ENCODE measurements at regions not wholly inside any gene's neighbourhood (a gene's known extent, or its start where the extent isn't known, plus 50 kb on each side); places are given as distances from the start of the nearest gene placed in this dataset.

DNA sequence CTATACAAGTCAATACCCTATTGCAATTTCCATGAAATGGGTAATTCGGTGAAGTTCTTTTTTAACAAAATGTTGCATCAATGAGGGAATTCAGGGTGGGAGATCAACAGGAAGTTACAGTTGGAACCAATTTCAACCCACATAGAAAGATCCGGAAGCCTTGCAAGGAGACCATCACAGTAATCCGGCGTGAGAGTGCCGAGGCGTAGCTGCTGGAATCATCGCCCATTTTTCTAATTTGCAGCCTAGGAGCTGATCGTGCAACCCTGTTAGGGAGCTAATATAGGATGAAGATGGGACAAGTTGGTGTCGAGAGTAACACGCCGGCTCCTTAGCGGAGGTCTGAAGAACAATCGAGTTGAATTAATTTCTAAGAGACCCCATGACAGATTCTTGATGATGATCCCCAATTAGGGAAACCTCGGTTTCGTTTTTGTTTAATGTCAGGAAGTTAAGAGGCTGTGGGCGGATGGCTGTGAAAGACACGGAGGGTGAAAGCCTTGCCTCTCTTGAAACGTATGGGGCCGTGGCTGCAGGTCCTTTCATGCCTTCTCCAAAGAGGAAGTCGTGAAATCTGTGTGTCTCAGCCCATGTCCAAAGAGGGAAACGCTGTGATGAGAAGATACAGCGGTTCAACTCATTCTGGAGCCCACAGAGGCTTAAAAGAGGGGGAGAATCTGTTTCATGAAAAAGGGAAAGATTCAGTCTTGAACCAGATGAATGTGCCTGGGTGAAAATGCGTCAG is 51.2 kb upstream of the CARD11 start:
- no peaks in the 10 kb centered on the region for H3K36me3 ChIP-seq (ENCODE audit: control insufficient read depth, insufficient read depth, low read length)
- no peak for DNase-seq (ENCODE audit: low read depth in 2 of 2)
- no peak for TF ChIP-seq EZH2 (IDR thresholded peaks at IDR 0.05; ENCODE audit: low read length, missing control alignments)
- TF ChIP-seq, protein P1, sequence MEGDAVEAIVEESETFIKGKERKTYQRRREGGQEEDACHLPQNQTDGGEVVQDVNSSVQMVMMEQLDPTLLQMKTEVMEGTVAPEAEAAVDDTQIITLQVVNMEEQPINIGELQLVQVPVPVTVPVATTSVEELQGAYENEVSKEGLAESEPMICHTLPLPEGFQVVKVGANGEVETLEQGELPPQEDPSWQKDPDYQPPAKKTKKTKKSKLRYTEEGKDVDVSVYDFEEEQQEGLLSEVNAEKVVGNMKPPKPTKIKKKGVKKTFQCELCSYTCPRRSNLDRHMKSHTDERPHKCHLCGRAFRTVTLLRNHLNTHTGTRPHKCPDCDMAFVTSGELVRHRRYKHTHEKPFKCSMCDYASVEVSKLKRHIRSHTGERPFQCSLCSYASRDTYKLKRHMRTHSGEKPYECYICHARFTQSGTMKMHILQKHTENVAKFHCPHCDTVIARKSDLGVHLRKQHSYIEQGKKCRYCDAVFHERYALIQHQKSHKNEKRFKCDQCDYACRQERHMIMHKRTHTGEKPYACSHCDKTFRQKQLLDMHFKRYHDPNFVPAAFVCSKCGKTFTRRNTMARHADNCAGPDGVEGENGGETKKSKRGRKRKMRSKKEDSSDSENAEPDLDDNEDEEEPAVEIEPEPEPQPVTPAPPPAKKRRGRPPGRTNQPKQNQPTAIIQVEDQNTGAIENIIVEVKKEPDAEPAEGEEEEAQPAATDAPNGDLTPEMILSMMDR (conservative IDR thresholded peaks at IDR 0.05 in 1 of 2, IDR thresholded peaks at IDR 0.05 in 1 of 2; ENCODE audit: low read depth in 1 of 2, low read length in 2 of 2): no peak
- no peak overlapping the region for H3K27ac ChIP-seq (ENCODE audit: insufficient read depth, low read length)
- H4K20me1 ChIP-seq (ENCODE audit: control insufficient read depth, extremely low read depth, insufficient read depth, low read length): no peaks in the 10 kb centered on the region
- H3K9ac ChIP-seq (ENCODE audit: insufficient read depth, low read length): no peak overlapping the region
- no peaks in the 10 kb centered on the region for H3K79me2 ChIP-seq (ENCODE audit: control insufficient read depth, insufficient read depth, low read length)
- H3K9me3 ChIP-seq (ENCODE audit: control insufficient read depth, insufficient read depth, low read depth, low read length): no peaks in the 10 kb centered on the region
- H3K27me3 ChIP-seq (ENCODE audit: control insufficient read depth, insufficient read depth, low read length): no peaks in the 10 kb centered on the region
- H2AFZ ChIP-seq (ENCODE audit: low read length): no peak overlapping the region
- H3K4me1 ChIP-seq (ENCODE audit: control insufficient read depth, extremely low read depth, insufficient read depth, low read length): no peaks in the 10 kb centered on the region
- H3K4me2 ChIP-seq (ENCODE audit: extremely low read depth, insufficient read depth, low read length): no peak overlapping the region
- H3K4me3 ChIP-seq (replicated peaks in 1 of 4; ENCODE audit: control extremely low read depth in 1 of 4, insufficient read depth in 1 of 4, low read depth in 3 of 4, low read length in 4 of 4): no peak overlapping the region

DNA sequence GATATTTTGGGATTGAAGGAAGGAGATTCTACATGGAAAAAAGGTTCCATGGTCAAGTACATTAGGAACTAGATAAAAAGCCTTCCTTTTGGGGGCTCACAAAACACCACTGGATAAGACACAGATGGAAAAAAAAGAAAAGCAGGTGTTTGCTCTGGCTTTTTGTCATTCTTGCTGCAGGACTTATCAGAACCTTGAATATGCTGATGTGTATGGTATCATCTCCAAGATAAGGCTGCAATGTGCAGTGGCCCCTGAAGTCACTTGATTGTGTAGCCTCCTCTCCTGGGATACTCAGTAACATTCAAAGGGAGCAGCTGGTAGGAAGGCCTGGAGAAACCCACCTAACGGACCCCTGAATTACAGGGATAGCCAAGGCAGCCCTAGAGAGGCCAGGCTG is 54.1 kb upstream of the CARD11 start:
- DNase-seq (ENCODE audit: low read depth in 2 of 2): no peak
- H3K9ac ChIP-seq (ENCODE audit: insufficient read depth, low read length): no peak overlapping the region
- H3K27ac ChIP-seq (ENCODE audit: insufficient read depth, low read length): no peak overlapping the region
- H3K4me1 ChIP-seq (ENCODE audit: control insufficient read depth, extremely low read depth, insufficient read depth, low read length): no peaks in the 10 kb centered on the region
- H3K9me3 ChIP-seq (ENCODE audit: control insufficient read depth, insufficient read depth, low read depth, low read length): no peaks in the 10 kb centered on the region
- H3K79me2 ChIP-seq (ENCODE audit: control insufficient read depth, insufficient read depth, low read length): no peaks in the 10 kb centered on the region
- no peak overlapping the region for H2AFZ ChIP-seq (ENCODE audit: low read length)
- H4K20me1 ChIP-seq (ENCODE audit: control insufficient read depth, extremely low read depth, insufficient read depth, low read length): no peaks in the 10 kb centered on the region
- no peaks in the 10 kb centered on the region for H3K27me3 ChIP-seq (ENCODE audit: control insufficient read depth, insufficient read depth, low read length)
- H3K36me3 ChIP-seq (ENCODE audit: control insufficient read depth, insufficient read depth, low read length): no peaks in the 10 kb centered on the region
- no peak for TF ChIP-seq EZH2 (IDR thresholded peaks at IDR 0.05; ENCODE audit: low read length, missing control alignments)
- TF ChIP-seq, protein P1 (conservative IDR thresholded peaks at IDR 0.05 in 1 of 2, IDR thresholded peaks at IDR 0.05 in 1 of 2; ENCODE audit: low read depth in 1 of 2, low read length in 2 of 2): no peak
- no peak overlapping the region for H3K4me3 ChIP-seq (replicated peaks in 1 of 4; ENCODE audit: control extremely low read depth in 1 of 4, insufficient read depth in 1 of 4, low read depth in 3 of 4, low read length in 4 of 4)
- no peak overlapping the region for H3K4me2 ChIP-seq (ENCODE audit: extremely low read depth, insufficient read depth, low read length)

DNA sequence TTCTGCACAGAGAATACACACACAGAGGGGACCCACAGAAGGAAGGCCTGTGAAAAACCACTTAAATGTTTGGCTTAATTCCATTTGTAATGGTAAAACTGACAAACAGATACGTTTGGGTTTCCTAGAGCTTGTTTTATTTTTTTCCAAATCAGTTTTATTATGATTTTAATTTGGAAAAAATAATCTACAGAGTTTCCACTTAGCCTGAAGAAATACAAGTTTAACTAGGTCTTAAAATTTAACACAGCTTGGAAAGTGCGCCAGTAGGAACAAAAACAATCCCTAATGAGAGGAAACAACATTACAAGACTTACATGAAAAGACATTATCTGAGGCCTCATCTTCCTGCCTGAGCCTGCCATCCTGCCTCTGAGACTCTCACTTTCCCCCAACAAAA is 58.5 kb upstream of the CARD11 start:
- Histone ChIP-seq H3K36me3 (ENCODE audit: control insufficient read depth, insufficient read depth, low read length) (no peaks in the 10 kb centered on the region), H3K4me1 (ENCODE audit: control insufficient read depth, extremely low read depth, insufficient read depth, low read length) (no peaks in the 10 kb centered on the region), H3K27me3 (ENCODE audit: control insufficient read depth, insufficient read depth, low read length) (no peaks in the 10 kb centered on the region), H3K9me3 (ENCODE audit: control insufficient read depth, insufficient read depth, low read depth, low read length) (no peaks in the 10 kb centered on the region), H3K4me2 (ENCODE audit: extremely low read depth, insufficient read depth, low read length) (no peak overlapping the region), H2AFZ (ENCODE audit: low read length) (no peak overlapping the region), H3K4me3 (replicated peaks in 1 of 4; ENCODE audit: control extremely low read depth in 1 of 4, insufficient read depth in 1 of 4, low read depth in 3 of 4, low read length in 4 of 4) (no peak overlapping the region), H3K79me2 (ENCODE audit: control insufficient read depth, insufficient read depth, low read length) (no peaks in the 10 kb centered on the region), H3K9ac (ENCODE audit: insufficient read depth, low read length) (no peak overlapping the region), H3K27ac (ENCODE audit: insufficient read depth, low read length) (no peak overlapping the region), H4K20me1 (ENCODE audit: control insufficient read depth, extremely low read depth, insufficient read depth, low read length) (no peaks in the 10 kb centered on the region)
- DNase-seq (ENCODE audit: low read depth in 2 of 2): no peak
- no peak for TF ChIP-seq EZH2 (IDR thresholded peaks at IDR 0.05; ENCODE audit: low read length, missing control alignments)
- TF ChIP-seq, protein P1 (conservative IDR thresholded peaks at IDR 0.05 in 1 of 2, IDR thresholded peaks at IDR 0.05 in 1 of 2; ENCODE audit: low read depth in 1 of 2, low read length in 2 of 2): no peak

All from fibroblast of lung (primary cell).